ENCODE measurements at regions not wholly inside any gene's neighbourhood (a gene's known extent, or its start where the extent isn't known, plus 50 kb on each side); places are given as distances from the start of the nearest gene placed in this dataset.

GRCh38 chr2:187655001-187655400 is 100.8 kb upstream of the TFPI start:
- no peak for TF ChIP-seq CTCF (conservative IDR thresholded peaks at IDR 0.05; ENCODE audit: low read depth, low read length)
- no peak for TF ChIP-seq EZH2 (IDR thresholded peaks at IDR 0.05; ENCODE audit: low read length, unreplicated experiment)

Measured in PC-3 (cell line).